GM12878 (cell line): ENCODE measurements at regions not wholly inside any gene's neighbourhood (a gene's known extent, or its start where the extent isn't known, plus 50 kb on each side); places are given as distances from the start of the nearest gene placed in this dataset.

ENCODE experiments used
- BCL11A ChIP-seq: IDR thresholded peaks from 2 replicates; pipeline ENCODE4 v1.6.1; 2011; ENCODE audit warnings: low read depth, low read length
- DPF2 ChIP-seq: fragments of 450-650 bp; IDR thresholded peaks from 2 replicates; pipeline ENCODE4 v1.6.1; 2017; ENCODE audit warnings: mild to moderate bottlenecking
- EP300 ChIP-seq, 2 experiments: fragments of 150-350 bp in 1 of 2; IDR thresholded peaks; 2 replicates each; pipeline ENCODE4 v1.6.1; 2011 to 2012; ENCODE audit warnings: low read depth in 2 of 2, low read length in 2 of 2, borderline replicate concordance in 1 of 2, improper control_type of control experiment in 1 of 2, inconsistent platforms in 1 of 2; ENCODE audit not compliant: control insufficient read depth in 1 of 2
- MTA3 ChIP-seq: IDR thresholded peaks from 2 replicates; pipeline ENCODE4 v1.6.1; 2012; ENCODE audit warnings: low read length, inconsistent platforms, borderline replicate concordance
- SMC3 ChIP-seq: IDR thresholded peaks from 2 replicates; pipeline ENCODE4 v1.6.1; 2011; ENCODE audit warnings: low read length, improper control_type of control experiment, borderline replicate concordance
- TBL1XR1 ChIP-seq: IDR thresholded peaks from 2 replicates; pipeline ENCODE4 v1.6.1; 2012; ENCODE audit warnings: low read depth, low read length, improper control_type of control experiment
- TF ChIP-seq, protein P1 (sequence below), 3 experiments: IDR thresholded peaks in 2 of 3; conservative IDR thresholded peaks in 1 of 3; 2 replicates each; pipeline ENCODE4 v1.5.1; 2011; ENCODE audit warnings: low read depth in 3 of 3, low read length in 3 of 3, mild to moderate bottlenecking in 3 of 3, control low read depth in 2 of 3, moderate library complexity in 2 of 3, inconsistent platforms in 1 of 3, mixed read lengths in 1 of 3; ENCODE audit not compliant: control insufficient read depth in 2 of 3, insufficient read depth in 1 of 3; ENCODE audit errors: extremely low read depth in 1 of 3
- TF ChIP-seq, protein P2 (sequence below): fragments of 450-650 bp; IDR thresholded peaks from 2 replicates; pipeline ENCODE4 v1.6.1; 2016; ENCODE audit warnings: mild to moderate bottlenecking, moderate library complexity, borderline replicate concordance
- TF ChIP-seq, protein P3 (sequence below): IDR thresholded peaks from 2 replicates; pipeline ENCODE4 v1.6.1; 2012; ENCODE audit warnings: low read depth, low read length, improper control_type of control experiment

DNA sequence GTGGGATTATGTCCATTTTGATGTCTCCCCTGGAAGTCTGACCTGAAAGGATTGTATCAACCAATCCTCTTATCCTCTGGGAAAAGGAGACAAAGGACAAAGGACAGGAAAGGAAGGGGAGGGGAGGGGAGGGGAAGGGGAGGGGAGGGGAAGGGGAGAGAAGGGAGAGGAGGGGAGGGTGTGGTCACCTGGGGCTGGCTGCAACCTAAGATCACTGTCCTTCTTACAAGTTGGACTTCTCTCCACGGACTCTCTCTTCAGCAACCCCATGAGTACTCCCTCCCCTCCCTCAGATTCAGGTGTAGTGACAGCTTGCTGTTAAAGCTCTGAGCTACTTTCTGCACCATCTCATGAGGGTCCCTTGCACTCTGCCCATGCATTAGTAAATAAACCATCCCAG is 58.9 kb upstream of the KLHL31 start:
- TF ChIP-seq DPF2 (no peak), BCL11A (no peak), MTA3 (no peak), EP300 (IDR thresholded peaks at IDR 0.05; ENCODE audit: borderline replicate concordance in 1 of 2, control insufficient read depth in 1 of 2, low read depth in 2 of 2, low read length in 2 of 2) (no peak), TBL1XR1 (no peak), SMC3 (no peak)
- TF ChIP-seq, protein P1, sequence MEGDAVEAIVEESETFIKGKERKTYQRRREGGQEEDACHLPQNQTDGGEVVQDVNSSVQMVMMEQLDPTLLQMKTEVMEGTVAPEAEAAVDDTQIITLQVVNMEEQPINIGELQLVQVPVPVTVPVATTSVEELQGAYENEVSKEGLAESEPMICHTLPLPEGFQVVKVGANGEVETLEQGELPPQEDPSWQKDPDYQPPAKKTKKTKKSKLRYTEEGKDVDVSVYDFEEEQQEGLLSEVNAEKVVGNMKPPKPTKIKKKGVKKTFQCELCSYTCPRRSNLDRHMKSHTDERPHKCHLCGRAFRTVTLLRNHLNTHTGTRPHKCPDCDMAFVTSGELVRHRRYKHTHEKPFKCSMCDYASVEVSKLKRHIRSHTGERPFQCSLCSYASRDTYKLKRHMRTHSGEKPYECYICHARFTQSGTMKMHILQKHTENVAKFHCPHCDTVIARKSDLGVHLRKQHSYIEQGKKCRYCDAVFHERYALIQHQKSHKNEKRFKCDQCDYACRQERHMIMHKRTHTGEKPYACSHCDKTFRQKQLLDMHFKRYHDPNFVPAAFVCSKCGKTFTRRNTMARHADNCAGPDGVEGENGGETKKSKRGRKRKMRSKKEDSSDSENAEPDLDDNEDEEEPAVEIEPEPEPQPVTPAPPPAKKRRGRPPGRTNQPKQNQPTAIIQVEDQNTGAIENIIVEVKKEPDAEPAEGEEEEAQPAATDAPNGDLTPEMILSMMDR (IDR thresholded peaks at IDR 0.05 in 2 of 3, conservative IDR thresholded peaks at IDR 0.05 in 1 of 3; ENCODE audit: control insufficient read depth in 2 of 3, extremely low read depth in 1 of 3, insufficient read depth in 1 of 3, low read depth in 3 of 3, low read length in 3 of 3), result no peak
- TF ChIP-seq, protein P2, sequence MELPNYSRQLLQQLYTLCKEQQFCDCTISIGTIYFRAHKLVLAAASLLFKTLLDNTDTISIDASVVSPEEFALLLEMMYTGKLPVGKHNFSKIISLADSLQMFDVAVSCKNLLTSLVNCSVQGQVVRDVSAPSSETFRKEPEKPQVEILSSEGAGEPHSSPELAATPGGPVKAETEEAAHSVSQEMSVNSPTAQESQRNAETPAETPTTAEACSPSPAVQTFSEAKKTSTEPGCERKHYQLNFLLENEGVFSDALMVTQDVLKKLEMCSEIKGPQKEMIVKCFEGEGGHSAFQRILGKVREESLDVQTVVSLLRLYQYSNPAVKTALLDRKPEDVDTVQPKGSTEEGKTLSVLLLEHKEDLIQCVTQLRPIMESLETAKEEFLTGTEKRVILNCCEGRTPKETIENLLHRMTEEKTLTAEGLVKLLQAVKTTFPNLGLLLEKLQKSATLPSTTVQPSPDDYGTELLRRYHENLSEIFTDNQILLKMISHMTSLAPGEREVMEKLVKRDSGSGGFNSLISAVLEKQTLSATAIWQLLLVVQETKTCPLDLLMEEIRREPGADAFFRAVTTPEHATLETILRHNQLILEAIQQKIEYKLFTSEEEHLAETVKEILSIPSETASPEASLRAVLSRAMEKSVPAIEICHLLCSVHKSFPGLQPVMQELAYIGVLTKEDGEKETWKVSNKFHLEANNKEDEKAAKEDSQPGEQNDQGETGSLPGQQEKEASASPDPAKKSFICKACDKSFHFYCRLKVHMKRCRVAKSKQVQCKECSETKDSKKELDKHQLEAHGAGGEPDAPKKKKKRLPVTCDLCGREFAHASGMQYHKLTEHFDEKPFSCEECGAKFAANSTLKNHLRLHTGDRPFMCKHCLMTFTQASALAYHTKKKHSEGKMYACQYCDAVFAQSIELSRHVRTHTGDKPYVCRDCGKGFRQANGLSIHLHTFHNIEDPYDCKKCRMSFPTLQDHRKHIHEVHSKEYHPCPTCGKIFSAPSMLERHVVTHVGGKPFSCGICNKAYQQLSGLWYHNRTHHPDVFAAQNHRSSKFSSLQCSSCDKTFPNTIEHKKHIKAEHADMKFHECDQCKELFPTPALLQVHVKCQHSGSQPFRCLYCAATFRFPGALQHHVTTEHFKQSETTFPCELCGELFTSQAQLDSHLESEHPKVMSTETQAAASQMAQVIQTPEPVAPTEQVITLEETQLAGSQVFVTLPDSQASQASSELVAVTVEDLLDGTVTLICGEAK, result no peak
- TF ChIP-seq, protein P3, sequence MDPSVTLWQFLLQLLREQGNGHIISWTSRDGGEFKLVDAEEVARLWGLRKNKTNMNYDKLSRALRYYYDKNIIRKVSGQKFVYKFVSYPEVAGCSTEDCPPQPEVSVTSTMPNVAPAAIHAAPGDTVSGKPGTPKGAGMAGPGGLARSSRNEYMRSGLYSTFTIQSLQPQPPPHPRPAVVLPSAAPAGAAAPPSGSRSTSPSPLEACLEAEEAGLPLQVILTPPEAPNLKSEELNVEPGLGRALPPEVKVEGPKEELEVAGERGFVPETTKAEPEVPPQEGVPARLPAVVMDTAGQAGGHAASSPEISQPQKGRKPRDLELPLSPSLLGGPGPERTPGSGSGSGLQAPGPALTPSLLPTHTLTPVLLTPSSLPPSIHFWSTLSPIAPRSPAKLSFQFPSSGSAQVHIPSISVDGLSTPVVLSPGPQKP, result no peak
